A549 (cell line): ENCODE measurements at regions not wholly inside any gene's neighbourhood (a gene's known extent, or its start where the extent isn't known, plus 50 kb on each side); places are given as distances from the start of the nearest gene placed in this dataset.

Experiments
- ATAC-seq, 2 experiments: fragments of 200-7000 bp in 1 of 2; fragments of >200 bp in 1 of 2; cut with Nextera tagmentation in 1 of 2; cut with Tn5 transposase in 1 of 2; 3 replicates each; pipeline versions ENCODE4 v1.8.0 to v1.9.1; 2018 to 2020; ENCODE audit warnings: mild to moderate bottlenecking in 1 of 2, moderate library complexity in 1 of 2
- CTCF ChIA-PET: fragments of 300-600 bp; sonication (Branson Sonifier 250); formaldehyde crosslinking; extraction: SDS; loops from one replicate; lab custom pipeline; 2021; ENCODE audit warnings: antibody characterized with exemption, inconsistent platforms; lab: Yijun Ruan, JAX
- POLR2A ChIA-PET: fragments of 350-600 bp; formaldehyde crosslinking; extraction: SDS; loops from one replicate; lab custom pipeline; 2021; ENCODE audit warnings: antibody characterized with exemption, inconsistent platforms; lab: Yijun Ruan, JAX
- DNase-seq, 2 experiments: peaks; one replicate each; pipeline versions ENCODE4 v3.0.0 to v3.0.0-alpha.2; 2011 to 2016; ENCODE audit warnings: low read depth in 1 of 2, low spot score in 1 of 2
- FAIRE-seq: peaks from 2 replicates; lab custom pipeline; 2011; peaks lifted over from hg19 to GRCh38; lab: Jason Lieb, UNC
- H3K27ac ChIP-seq, 2 experiments: fragments of >200 bp; sonication (Bioruptor Twin); formaldehyde crosslinking; 3 replicates each; pipeline ENCODE4 v1.5.1; 2016 to 2017
- H3K4me1 ChIP-seq: fragments of >200 bp; sonication (Bioruptor Twin); formaldehyde crosslinking; 3 replicates; pipeline ENCODE4 v1.6.1; 2016
- H3K4me2 ChIP-seq: fragments of >200 bp; sonication (Bioruptor Twin); formaldehyde crosslinking; 3 replicates; pipeline ENCODE4 v1.6.1; 2016
- H3K4me3 ChIP-seq: fragments of >200 bp; sonication (Bioruptor Twin); formaldehyde crosslinking; 3 replicates; pipeline ENCODE4 v1.5.1; 2016
- H3K9me3 ChIP-seq: fragments of >200 bp; sonication (Bioruptor Twin); formaldehyde crosslinking; 3 replicates; pipeline ENCODE4 v1.6.1; 2016
- BHLHE40 ChIP-seq: IDR thresholded peaks from 2 replicates; pipeline ENCODE4 v1.6.1; 2012; ENCODE audit warnings: low read depth, low read length, inconsistent platforms
- CBX2 ChIP-seq: fragments of 200-600 bp; sonication (generic); IDR thresholded peaks from 2 replicates; pipeline ENCODE4 v1.6.1; 2016; ENCODE audit warnings: low read depth, mild to moderate bottlenecking, borderline replicate concordance
- CEBPB ChIP-seq, 2 experiments: fragments of >200 bp in 1 of 2; sonication (Bioruptor Twin) in 1 of 2; formaldehyde crosslinking in 1 of 2; IDR thresholded peaks; 2 replicates each; pipeline ENCODE4 v1.6.1; 2012 to 2016
- CHD2 ChIP-seq: fragments of 150-350 bp; IDR thresholded peaks from 2 replicates; pipeline ENCODE4 v1.6.1; 2014; ENCODE audit warnings: low read length; ENCODE audit not compliant: partially characterized antibody
- CHD4 ChIP-seq: fragments of 200-600 bp; sonication (generic); IDR thresholded peaks from 2 replicates; pipeline ENCODE4 v1.6.1; 2016; ENCODE audit warnings: antibody characterized with exemption, mild to moderate bottlenecking, borderline replicate concordance
- CTCF ChIP-seq: fragments of >200 bp; sonication (Bioruptor Twin); formaldehyde crosslinking; IDR thresholded peaks from 3 replicates; pipeline ENCODE4 v1.5.1; 2016
- E2F6 ChIP-seq: IDR thresholded peaks from 2 replicates; pipeline ENCODE4 v1.6.1; 2012; ENCODE audit warnings: low read depth, borderline replicate concordance
- EP300 ChIP-seq, 2 experiments: fragments of >200 bp; sonication (Bioruptor Twin); formaldehyde crosslinking; IDR thresholded peaks; 2 replicates in 1 of 2; 3 replicates in 1 of 2; pipeline ENCODE4 v1.6.1; 2016 to 2017
- FOSB ChIP-seq: fragments of 250-450 bp; sonication (Bioruptor Pico); IDR thresholded peaks from 2 replicates; pipeline ENCODE4 v1.5.0; 2020; ENCODE audit warnings: mild to moderate bottlenecking, moderate library complexity
- FOSL2 ChIP-seq, 2 experiments: fragments of 450-650 bp in 1 of 2; fragments of >200 bp in 1 of 2; sonication (Bioruptor Twin) in 1 of 2; formaldehyde crosslinking; IDR thresholded peaks; 2 replicates each; pipeline versions ENCODE4 v1.5.0 to v1.6.1; 2016 to 2020; ENCODE audit warnings: mild to moderate bottlenecking in 1 of 2, moderate library complexity in 1 of 2
- FOXS1 ChIP-seq: fragments of 250-450 bp; sonication (Bioruptor Pico); IDR thresholded peaks from 2 replicates; pipeline ENCODE4 v1.5.0; 2020; ENCODE audit warnings: mild to moderate bottlenecking, moderate library complexity
- HDAC2 ChIP-seq: fragments of 200-600 bp; sonication (generic); IDR thresholded peaks from 2 replicates; pipeline ENCODE4 v1.6.1; 2016
- HMGXB4 ChIP-seq: fragments of 250-450 bp; sonication (Bioruptor Pico); IDR thresholded peaks from 2 replicates; pipeline ENCODE4 v1.5.0; 2021; ENCODE audit warnings: mild to moderate bottlenecking, moderate library complexity, borderline replicate concordance
- HOXA7 ChIP-seq: fragments of 250-450 bp; sonication (Bioruptor Pico); IDR thresholded peaks from 2 replicates; pipeline ENCODE4 v1.5.0; 2020; ENCODE audit warnings: mild to moderate bottlenecking, moderate library complexity
- MAFK ChIP-seq: fragments of 450-650 bp; IDR thresholded peaks from 2 replicates; pipeline ENCODE4 v1.6.1; 2014; ENCODE audit not compliant: partially characterized antibody
- NFE2L2 ChIP-seq: fragments of 150-350 bp; conservative IDR thresholded peaks from 2 replicates; pipeline ENCODE4 v1.6.1; 2014; ENCODE audit warnings: low read length
- PHF8 ChIP-seq: fragments of 200-600 bp; sonication (generic); IDR thresholded peaks from 2 replicates; pipeline ENCODE4 v1.6.1; 2016; ENCODE audit warnings: low read depth, mild to moderate bottlenecking, antibody characterized with exemption, moderate library complexity, borderline replicate concordance
- POLR2A ChIP-seq: IDR thresholded peaks from 2 replicates; pipeline ENCODE4 v1.6.1; 2012; ENCODE audit warnings: mild to moderate bottlenecking, low read length
- POLR2AphosphoS2 ChIP-seq: conservative IDR thresholded peaks from 2 replicates; pipeline ENCODE4 v1.6.1; 2012; ENCODE audit warnings: low read length, improper control_type of control experiment, inconsistent platforms
- RAD21 ChIP-seq, 2 experiments: fragments of >200 bp in 1 of 2; sonication (Bioruptor Twin) in 1 of 2; formaldehyde crosslinking in 1 of 2; IDR thresholded peaks in 1 of 2; conservative IDR thresholded peaks in 1 of 2; 2 replicates in 1 of 2; 3 replicates in 1 of 2; pipeline ENCODE4 v1.6.1; 2012 to 2018; ENCODE audit warnings: inconsistent platforms in 1 of 2
- RCOR1 ChIP-seq: fragments of 150-350 bp; IDR thresholded peaks from 2 replicates; pipeline ENCODE4 v1.6.1; 2014; ENCODE audit warnings: antibody characterized with exemption, low read length, low read depth
- SMC3 ChIP-seq: fragments of >200 bp; sonication (Bioruptor Twin); formaldehyde crosslinking; IDR thresholded peaks from 3 replicates; pipeline ENCODE4 v1.6.1; 2018; ENCODE audit warnings: inconsistent platforms
- SREBF2 ChIP-seq: fragments of 450-650 bp; IDR thresholded peaks from 2 replicates; pipeline ENCODE4 v1.6.1; 2014; ENCODE audit warnings: mild to moderate bottlenecking, moderate library complexity
- TFCP2L1 ChIP-seq: fragments of 250-450 bp; sonication (Bioruptor Pico); IDR thresholded peaks from 2 replicates; pipeline ENCODE4 v1.5.0; 2021; ENCODE audit warnings: mild to moderate bottlenecking
- ZC3H11A ChIP-seq: fragments of 450-650 bp; IDR thresholded peaks from 2 replicates; pipeline ENCODE4 v1.6.1; 2014; ENCODE audit warnings: antibody characterized with exemption, mild to moderate bottlenecking
- ZNF302 ChIP-seq: fragments of 250-450 bp; sonication (Bioruptor Pico); IDR thresholded peaks from 2 replicates; pipeline ENCODE4 v1.9.0; 2021; ENCODE audit warnings: inconsistent platforms, mild to moderate bottlenecking, moderate library complexity
- ZSCAN20 ChIP-seq: fragments of 250-450 bp; sonication (Bioruptor Pico); IDR thresholded peaks from 2 replicates; pipeline ENCODE4 v1.8.0; 2022; ENCODE audit warnings: mild to moderate bottlenecking, moderate library complexity
- WGBS: methylation state at CpG from one replicate; pipeline ENCODE4 v1.1.6; 2017; ENCODE audit errors: missing lambda C conversion rate; 5-methylcytosine and 5-hydroxymethylcytosine counted together

- H3K27ac ChIP-seq, result no peak overlapping the region
- no peaks in the 10 kb centered on the region for H3K9me3 ChIP-seq
- no peak overlapping the region for H3K4me3 ChIP-seq
- CTCF ChIA-PET, result no interaction called here
- TF ChIP-seq CHD4, result no peak
- TF ChIP-seq NFE2L2, result no peak
- TF ChIP-seq PHF8, result no peak
- no peak for TF ChIP-seq CHD2
- no peak for TF ChIP-seq RCOR1
- TF ChIP-seq FOSB, result no peak
- TF ChIP-seq POLR2AphosphoS2, result no peak
- no peak for TF ChIP-seq RAD21 (conservative IDR thresholded peaks at IDR 0.05 in 1 of 2, IDR thresholded peaks at IDR 0.05 in 1 of 2)
- TF ChIP-seq EP300 (IDR thresholded peaks at IDR 0.05), result no peak
- H3K4me2 ChIP-seq, result no peak overlapping the region
- DNase-seq, result no peak
- POLR2A ChIA-PET, result no interaction called here
- FAIRE-seq, result no peak
- ATAC-seq, result no peak
- H3K4me1 ChIP-seq, result no peaks in the 10 kb centered on the region
Observed at GRCh38 chr6:50989123-50989522, 170.5 kb downstream of the TFAP2B start.

- Histone ChIP-seq H3K4me1 (no peaks in the 10 kb centered on the region), H3K4me2 (peak overlapping the region; percentile 26; the same call in 2 of the 3 replicates), H3K27ac (no peak overlapping the region), H3K4me3 (no peak overlapping the region), H3K9me3 (no peaks in the 10 kb centered on the region)
- FAIRE-seq, result no peak
- POLR2A ChIA-PET, result no interaction called here
- 12% methylated on average over 7 of the region's 7 CpGs for WGBS
- peak in 1 of 2 experiments; percentile 3 for DNase-seq
- ATAC-seq, result no peak
- TF ChIP-seq CBX2, result no peak
- TF ChIP-seq FOSL2 (IDR thresholded peaks at IDR 0.05), result no peak
- peak; percentile 29; the same call in 1 of the 2 replicates for TF ChIP-seq FOSL2 (CRISPR knock-in tag; IDR thresholded peaks at IDR 0.05)
- CTCF ChIA-PET, result no interaction called here
Observed at GRCh38 chr6:50990750-50991446, 172.2 kb downstream of the TFAP2B start.

GRCh38 chr6:50992232-50992631 is 173.6 kb downstream of the TFAP2B start:
- POLR2A ChIA-PET, result no interaction called here
- ATAC-seq (no peak), FAIRE-seq (no peak)
- no peak overlapping the region for H3K4me3 ChIP-seq
- no peaks in the 10 kb centered on the region for H3K4me1 ChIP-seq
- H3K27ac ChIP-seq, result no peak overlapping the region
- TF ChIP-seq BHLHE40 (no peak), SMC3 (no peak), HMGXB4 (CRISPR knock-in tag) (no peak), MAFK (no peak), CHD2 (no peak)
- TF ChIP-seq, all 56 proteins: peak for 0
- DNase-seq, result no peak
- Histone ChIP-seq H3K4me2 (no peak overlapping the region), H3K9me3 (no peaks in the 10 kb centered on the region)
- 76% methylated on average over 3 of the region's 3 CpGs for WGBS
- CTCF ChIA-PET, result no interaction called here

GRCh38 chr6:50992704-50993625 is 174.3 kb downstream of the TFAP2B start:
- no peak overlapping the region for H3K4me2 ChIP-seq
- 38% methylated on average over 8 of the region's 8 CpGs for WGBS
- H3K9me3 ChIP-seq, result no peaks in the 10 kb centered on the region
- CTCF ChIA-PET, result no interaction called here
- no peak overlapping the region for H3K27ac ChIP-seq
- no peak for DNase-seq
- no peak for FAIRE-seq
- no peaks in the 10 kb centered on the region for H3K4me1 ChIP-seq
- POLR2A ChIA-PET, result no interaction called here
- no peak for ATAC-seq
- no peak overlapping the region for H3K4me3 ChIP-seq
- TF ChIP-seq TFCP2L1 (CRISPR knock-in tag) (no peak), FOSB (no peak), CEBPB (IDR thresholded peaks at IDR 0.05) (no peak), ZC3H11A (no peak), HOXA7 (no peak), ZSCAN20 (no peak), HDAC2 (no peak), SREBF2 (no peak), E2F6 (no peak), POLR2A (no peak), FOXS1 (no peak), CTCF (no peak), ZNF302 (CRISPR knock-in tag) (no peak), CHD2 (no peak)
